ENCODE measurements at regions not wholly inside any gene's neighbourhood (a gene's known extent, or its start where the extent isn't known, plus 50 kb on each side); places are given as distances from the start of the nearest gene placed in this dataset.
"Not testable (repeated sequence)": the region's sequence is repeated elsewhere in the genome, so short reads cannot be mapped to it uniquely, and the experiment has no call there.

DNA sequence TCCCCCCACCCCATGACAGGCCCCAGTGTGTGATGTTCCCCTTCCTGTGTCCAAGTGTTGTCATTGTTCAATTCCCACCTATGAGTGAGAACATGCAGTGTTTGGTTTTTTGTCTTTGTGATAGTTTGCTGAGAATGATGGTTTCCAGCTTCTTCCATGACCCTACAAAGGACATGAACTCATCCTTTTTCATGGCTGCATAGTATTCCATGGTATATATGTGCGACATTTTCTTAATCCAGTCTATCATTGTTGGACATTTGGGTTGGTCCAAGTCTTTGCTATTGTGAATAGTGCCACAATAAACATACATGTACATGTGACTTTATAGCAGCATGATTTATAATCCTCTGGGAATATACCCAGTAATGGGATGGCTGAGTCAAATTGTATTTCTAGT, 927.9 kb downstream of the PLA2G4A start:
- not testable (repeated sequence) for DNase-seq

DNA sequence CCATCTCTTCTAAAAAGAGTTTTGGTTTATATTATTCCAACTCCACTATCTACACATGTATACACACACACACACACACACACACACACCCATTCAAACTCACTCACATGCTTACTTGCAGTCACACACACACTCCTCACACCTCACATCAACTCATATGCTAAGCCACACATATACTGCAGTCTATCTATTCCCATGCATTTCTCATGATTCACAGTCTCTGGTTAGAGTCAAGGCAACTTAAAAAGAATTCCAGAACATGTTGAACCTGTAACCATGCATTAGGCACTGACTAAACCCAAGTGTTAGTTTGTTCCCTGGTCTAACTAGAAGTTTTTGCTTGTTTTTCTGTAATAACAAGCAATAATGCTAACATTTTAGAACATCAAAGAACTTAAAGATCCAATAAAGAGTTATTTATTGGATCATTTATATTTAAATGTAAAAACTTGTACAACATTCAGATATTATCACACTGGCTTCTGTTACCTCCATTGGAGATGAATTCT, 931.1 kb downstream of the PLA2G4A start:
- DNase-seq, result no peak

DNA sequence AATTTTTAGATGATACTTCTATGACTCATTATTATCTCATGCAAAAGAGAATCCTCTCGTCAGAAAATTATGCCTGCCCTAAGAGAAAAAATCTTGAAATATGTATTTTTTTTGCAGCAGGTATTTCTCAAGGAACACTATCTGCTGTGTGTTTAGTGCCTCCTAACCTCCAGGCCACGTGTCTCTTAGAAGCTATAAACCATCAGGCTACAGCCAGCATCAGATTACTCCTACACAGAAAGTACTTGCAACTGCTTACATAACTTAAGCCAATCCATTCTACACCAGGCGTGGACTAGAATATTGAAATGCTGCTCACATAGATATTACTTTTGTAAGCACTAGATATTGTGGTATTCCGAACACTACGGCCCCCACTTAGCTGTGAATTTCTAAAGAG, 933.4 kb downstream of the PLA2G4A start:
- no peak for DNase-seq

DNA sequence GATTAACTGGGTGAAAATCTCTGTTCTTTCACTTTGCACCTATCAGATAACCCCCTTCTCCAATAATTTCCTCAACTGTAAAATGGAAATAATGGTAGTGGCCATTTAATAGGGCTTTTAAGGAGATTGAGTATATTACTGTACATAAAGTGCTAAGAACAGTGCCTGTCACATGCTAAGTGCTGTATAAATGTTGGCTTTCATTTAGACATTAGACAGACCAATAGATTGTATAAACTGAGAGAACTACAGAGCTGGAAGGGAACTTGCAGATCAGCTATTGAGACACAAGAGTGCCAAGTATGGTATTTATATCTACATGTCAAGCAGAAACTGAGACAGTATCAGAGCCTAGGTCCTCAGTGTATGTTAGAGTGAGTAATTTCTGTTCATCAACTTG, 934.7 kb downstream of the PLA2G4A start:
- DNase-seq, result no peak

DNA sequence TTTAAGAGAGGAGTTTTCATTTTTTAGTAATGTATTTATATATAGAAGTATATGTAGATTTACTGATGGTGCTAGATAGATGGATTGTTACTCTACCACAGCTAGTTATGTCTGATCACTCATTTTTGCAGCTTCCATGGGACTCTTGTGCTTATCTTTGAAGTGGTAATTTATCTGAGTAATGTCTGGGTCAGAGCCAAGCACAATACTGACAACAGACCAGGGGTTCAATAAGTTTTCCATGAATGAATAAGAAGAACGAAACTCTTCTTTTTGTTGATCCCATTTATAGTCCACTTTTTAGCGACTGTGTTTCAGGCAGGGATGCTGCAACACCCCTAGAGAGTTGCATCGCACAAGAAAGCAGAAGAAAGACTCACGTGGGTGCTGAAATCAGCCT, 935.2 kb downstream of the PLA2G4A start:
- DNase-seq, result no peak

DNA sequence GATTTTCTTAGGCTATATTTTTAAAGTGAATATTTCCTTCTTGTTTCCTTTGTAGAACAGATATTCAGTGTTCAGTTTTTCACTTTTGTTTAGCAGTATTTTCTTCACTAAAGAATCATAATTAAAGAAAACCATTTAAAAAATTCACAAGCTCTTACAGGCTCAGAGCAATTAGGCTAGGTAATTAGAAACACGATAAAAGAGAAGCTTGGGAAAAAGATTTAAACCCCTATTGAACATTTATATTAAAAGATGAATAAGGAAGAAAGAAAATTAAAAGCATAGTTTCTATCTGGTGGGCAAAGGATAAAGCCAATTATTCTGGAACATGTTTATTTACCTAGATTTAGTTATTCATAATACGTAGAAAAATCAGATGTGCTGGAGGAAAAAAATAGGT, 942.6 kb downstream of the PLA2G4A start:
- no peak for DNase-seq

DNA sequence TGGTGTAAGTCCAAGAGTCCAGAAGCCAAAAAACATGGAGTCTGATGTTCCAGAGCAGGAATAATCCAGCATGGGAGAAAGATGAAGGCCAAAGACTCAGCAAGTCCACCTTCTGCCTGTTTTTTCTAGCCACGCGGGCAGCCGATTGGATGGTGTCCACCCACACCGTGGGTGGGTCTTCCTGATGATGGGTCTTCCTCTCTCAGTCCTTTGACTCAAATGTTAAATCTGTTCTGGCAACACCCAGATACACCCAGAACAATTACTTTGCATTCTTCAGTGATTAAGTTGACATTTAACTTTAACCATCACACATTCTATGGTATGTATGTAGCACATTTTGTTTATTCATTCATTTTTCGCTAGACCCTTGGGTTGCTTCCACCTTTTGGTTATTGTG, 944.4 kb downstream of the PLA2G4A start:
- no peak for DNase-seq

DNA sequence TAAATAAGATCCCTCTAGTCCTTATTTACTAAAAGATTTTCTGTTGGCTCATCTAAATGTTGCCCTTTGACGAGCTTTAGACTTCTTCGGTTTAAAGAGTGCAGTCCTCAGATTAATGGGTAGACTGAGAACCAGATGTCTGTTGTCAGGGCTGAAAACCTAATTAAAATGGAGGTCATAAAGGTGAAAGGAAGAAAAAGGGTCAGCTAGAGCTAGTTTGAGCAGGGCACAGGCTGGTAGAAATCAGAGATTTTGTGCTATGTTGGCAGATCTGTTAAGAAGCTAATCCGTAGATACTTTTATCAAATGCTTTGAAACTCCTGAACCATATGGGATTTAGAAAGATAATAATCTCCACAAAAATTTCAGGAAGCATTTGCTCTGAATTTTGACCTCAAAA, 959.0 kb downstream of the PLA2G4A start:
- no peak for DNase-seq

DNA sequence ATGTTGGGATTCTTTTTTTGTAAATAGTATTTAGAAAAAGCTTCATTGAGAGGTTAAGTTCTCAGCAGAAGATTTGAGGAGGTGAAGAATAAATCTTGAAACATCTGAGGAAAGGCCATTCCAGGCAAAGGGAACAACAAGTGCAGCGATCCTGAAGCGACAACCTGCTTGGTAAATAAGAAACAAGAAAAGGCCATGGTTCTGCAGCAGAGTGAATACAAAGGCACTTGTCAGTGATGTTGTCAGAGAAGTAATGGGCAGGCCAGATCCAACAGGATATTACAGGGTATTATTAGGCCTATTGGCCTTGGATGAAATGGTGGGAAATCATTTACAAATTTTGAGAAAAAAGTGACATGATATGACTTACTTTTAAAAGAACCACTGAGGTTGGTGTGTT, 960.0 kb downstream of the PLA2G4A start:
- DNase-seq, result no peak

DNA sequence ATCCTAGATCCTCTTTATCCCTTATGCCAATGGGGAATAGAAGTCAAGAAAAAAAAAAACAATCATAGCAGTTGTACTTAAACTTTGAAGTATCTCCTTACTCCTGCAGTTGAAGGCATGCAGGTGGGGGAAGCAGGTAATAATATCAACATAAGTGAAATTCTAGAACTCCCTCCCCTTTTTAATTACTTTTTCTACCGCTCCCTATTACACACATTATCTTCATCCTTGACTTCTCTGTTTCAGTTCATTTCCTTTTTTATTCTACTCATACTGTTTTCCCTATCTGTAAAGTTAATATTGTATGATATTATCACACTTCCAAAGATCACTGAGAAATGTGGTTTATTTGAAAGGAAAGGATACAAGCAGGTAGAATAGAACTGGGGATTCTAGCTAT, 962.0 kb downstream of the PLA2G4A start:
- DNase-seq, result no peak

DNA sequence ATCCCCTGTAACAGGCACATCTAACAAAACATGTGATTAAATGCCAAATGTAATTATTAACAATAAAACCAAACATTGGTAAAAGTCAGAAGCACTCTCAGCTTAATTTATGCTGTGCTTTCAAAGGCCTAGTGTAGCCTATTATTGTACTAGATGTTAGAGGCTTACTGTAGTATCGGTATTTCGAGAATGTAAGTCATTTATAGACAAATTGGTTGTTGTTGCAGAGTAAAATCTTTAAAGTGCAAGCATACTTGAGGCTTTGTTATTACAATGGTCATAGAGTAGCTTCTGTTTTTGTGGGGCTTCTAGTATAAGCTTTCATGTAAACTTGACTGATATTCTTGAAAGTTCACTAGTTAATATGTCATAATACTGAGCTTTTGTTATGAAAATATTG, 965.8 kb downstream of the PLA2G4A start:
- no peak for DNase-seq

DNA sequence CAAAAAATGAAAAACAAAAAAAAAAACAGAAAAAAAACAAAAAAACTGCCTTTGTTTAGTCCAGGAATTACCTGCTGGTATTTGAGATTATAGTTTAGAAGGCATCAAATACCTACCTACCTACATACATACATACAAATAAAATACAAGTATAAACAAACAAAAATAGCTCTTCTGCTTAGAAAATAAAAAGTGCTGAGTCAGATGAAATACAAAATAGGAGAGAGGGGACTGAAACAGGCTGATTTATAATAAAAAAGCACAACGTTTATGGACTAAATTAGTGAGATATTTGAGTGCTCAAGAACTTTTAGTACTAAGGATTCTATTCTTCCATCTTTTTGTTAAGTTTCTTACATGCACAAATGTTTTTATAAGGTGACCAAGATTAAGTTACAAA, 980.8 kb downstream of the PLA2G4A start:
- DNase-seq, result no peak

DNA sequence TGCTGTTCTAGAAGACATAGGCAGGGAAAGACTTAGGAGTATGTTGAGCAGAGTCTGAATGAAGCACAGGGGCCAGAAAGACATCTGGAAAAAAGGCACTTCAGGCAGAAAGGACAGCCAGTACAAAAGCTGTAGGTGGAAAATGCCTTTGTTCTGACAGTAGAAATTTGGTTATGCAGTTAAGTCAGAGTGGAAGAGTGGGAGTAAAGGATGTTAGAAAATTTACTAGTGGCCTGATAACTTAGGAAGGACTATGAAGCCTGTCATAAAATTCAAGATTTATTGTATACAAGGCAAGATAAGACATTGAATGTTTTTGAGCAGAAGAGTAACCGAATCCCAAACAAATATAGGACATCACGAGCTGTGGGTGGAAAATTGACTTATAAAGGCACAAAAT, 987.9 kb downstream of the PLA2G4A start:
- DNase-seq, result no peak

DNA sequence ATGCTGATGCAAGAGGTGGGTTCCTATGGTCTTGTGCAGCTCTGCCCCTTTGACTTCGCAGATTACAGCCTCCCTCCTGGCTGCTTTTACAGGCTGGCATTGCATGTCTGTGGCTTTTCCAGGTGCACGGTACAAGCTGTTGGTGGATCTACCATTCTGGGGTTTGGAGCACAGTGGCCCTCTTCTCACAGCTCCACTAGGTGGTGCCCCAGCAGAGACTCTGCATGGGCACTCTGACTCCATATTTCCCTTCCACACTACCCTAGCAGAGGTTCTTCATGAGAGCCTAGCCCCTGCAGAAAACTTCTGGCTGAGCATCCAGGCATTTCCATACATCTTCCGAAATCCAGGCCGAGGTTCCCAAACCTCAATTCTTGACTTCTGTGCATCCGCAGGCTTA, 989.0 kb downstream of the PLA2G4A start:
- DNase-seq, result no peak

DNA sequence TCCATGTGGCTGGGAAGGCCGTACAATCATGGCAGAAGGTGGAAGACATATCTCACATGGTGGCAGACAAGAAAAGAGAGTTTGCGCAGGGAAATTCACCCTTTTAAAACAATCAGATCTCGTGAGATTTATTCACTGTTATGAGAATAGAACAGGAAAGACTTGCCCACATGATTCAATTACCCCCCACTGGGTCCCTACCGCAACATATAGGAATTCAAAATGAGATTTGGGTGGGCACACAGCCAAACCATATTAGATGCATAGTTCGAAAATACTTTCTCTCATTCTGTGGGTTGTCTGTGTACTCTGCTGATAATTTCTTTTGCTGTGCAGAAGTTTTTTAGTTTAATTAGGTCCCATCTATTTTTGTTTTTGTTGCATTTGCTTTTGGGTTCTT, 990.3 kb downstream of the PLA2G4A start:
- no peak for DNase-seq

DNA sequence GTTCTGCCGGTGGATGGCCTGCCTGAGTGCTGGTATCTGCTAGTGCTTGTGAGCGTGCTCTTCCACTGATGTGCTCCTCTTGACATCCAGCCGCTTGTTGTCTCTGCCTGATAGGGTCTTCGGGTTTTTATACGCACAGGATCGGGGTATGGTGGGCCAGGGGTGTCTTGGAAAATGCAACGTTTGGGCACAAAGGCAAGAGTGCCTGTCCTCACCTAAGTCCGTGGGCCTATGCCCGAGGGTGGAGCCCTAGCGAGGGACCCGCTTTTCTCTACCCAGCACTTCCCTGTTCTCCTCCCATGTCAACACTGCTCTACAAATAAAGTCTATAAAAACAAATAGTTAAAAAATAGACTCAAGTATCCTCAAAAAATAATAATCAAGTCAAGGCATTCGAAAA, 1007.8 kb downstream of the PLA2G4A start:
- no peak for DNase-seq

DNA sequence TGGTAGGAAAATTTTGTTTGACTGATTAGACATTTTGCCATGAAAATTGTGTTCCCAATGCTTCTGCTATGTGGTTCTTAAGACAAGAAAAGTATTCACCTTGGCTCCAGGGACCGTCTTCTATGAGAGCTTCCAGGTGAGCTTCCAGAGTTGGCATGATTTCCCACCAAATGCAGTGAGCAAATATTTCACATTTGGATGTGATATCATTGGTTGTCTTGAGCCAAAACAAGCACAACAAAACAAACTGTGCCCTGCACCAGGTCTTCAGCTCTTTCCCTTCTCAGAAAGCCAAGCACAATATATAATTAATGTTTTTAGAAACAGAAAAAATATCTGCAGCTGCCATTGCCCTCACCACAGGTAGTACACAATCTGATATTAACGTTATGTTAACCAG, 1009.0 kb downstream of the PLA2G4A start:
- no peak for DNase-seq

DNA sequence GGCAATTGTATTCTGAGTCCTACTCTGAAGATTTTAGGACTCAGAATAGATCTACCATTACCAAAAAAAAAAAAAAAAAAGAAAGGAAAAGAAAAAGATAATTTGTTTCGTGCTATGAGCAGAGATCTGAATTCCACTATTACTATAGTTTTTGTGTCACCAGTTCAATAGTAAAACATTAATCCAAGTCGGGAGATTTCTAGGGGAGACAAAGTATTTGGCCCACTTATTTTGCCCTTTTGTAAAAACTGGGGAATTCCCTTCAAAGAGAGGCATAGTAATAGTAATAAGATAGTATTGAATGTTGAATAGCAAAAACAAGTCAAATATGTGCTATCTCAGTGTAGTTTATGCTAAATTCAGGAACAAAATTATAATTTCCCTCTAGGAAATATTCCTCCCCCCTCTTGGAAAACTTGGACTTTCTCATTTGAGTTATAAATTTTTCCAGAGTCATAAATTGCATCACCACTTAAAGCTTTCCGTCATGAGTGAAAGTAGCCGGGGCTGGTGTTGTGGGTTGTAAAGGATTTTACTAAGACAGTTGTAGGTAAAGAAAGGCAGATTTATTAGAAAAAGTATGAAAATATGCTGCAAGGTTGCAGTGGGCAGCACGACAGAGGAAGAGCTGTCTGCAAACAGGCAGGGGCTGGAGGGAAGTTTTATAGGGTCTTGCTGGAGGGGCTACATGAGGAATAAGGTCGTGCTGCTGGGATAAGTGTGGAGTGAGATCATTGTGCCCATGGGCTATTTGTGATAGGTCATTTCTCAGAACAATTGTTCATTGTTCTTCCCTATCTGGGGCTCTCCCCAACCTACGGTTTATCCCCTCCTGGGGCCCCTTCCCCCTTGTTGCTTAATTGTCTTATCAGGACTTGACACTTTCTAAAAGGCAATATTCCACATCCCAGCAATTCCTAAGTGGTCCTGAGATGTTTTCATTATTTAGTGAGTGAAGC, 1009.9 kb downstream of the PLA2G4A start:
- no peak for DNase-seq

DNA sequence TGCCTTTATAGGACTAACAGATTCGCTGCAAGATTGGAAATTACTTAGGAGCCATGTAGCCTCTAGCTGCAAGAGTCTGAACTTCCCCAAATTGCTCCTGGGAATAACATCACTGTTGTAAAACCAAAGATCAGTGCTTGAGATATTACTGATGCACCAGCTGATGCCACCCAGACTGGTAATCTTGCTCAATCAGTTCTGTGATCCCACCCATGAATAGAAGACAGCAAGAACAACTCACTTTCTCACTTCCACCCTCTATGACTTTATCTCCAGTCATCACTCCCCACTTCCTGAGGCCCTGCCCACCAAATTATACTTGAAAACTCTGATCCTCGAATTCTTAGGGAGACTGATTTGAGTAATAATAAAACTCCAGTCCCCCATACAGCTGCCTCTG, 1011.1 kb downstream of the PLA2G4A start:
- DNase-seq, result no peak

DNA sequence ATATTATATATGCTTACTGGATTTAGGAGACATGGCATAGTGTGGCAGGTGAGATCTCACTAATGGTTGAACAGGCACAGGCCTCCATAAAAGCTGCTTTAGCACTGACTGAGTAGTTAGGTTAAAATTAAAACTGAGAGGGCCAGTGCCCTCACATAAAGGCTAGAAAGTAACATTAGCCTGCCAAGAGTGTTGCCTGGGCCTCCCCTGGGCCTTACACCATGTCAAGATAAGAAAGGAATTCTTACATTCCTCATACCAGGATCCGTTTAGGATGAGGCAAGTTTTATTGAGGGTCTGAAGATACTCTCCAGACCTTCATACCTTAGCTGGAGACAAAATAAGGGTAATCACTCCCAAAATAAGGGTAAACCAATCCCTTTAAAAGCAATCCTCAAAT, 1011.8 kb downstream of the PLA2G4A start:
- no peak for DNase-seq

DNA sequence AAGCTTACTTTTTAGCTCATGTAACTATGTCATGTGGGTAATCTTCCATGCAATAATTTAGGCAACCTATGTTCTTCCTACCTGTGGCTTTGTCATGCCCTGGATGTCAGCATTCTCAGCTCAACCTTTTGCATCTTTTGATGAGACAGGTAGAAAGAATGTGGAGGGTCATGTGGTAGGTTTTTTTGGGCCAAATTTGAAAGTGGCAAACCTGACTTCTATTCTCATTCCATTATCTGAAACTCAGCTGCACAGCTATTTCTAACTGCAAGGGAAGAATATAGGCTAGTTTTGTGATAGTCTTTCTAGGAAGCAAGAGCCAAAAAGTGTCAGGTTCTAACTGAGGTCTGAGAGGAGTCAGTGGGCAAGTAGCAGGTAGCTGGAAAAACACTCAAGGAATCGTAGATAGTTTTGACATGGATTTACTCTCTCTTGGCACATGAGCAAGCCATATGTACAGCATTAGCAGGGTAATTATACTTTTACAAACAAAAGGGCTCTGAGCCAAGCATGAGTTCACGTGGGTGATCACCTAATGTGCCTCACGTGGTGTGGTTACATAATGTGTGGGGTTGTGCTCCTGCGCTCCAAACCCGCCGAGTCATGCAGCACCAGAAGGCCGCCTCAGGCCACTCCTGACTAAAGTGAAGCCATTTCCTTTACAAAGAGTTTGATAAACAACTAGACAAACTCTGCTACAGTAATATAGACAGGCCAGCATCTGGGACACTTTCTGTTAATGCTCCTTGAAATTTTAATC, 1013.8 kb downstream of the PLA2G4A start:
- no peak for DNase-seq

DNA sequence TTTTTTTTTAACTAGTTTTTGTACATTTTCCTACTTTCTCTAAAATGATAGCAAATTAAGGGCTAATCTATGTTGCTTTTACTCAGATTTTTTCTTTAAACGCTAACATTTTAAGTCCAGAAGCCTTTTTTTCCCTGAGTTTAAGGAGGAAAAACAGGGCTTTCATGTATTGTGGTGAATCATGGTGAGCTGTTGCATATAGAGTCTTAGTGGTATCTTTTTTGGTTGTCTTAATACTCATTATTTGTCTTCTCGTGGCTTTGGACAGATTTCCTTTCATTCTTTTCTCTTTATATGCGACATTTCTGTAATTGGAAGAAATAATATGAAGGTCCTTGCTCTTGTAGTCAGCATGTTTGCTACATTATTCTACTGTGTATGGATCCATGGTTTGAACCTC, 1015.6 kb downstream of the PLA2G4A start:
- DNase-seq, result no peak

DNA sequence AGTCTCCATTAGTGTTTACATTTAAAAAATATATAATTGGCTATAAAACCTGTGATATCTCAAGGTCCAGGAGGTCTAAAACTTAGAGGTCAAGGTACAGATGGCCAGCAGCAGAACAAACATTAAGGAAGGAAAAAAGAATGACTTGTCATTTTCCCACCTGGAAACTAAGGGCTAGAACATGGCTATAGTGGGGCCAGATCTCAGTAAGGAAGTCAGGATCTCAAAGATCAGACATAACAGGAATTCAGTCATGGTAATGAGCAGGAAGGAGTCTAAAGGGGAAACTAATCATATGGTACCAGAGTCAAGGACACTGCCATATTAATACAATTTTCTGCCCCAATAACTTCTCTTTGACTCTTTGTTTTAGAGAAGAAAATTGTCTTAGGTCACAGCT, 1018.8 kb downstream of the PLA2G4A start:
- DNase-seq, result no peak

DNA sequence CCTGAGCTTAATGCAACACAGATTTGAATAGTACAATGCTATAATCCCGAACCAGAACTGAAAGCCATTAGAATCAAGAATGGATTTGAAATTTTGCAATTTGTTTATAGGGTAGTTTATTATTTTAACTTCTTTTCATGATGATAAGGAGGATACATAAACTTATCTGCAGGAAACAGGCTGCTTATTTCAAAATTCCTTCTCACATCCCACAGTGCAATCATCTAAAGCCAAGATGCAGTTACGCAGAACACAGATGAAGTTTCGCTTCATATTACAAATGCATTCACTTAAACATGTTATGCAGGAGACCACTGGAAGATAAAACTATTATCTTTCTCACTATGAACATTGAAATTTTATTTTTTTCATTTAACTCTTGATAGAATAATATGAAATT, 1019.6 kb downstream of the PLA2G4A start:
- no peak for DNase-seq

Measured in NCI-H1436 (cell line).